Fibroblast of lung (primary cell): ENCODE measurements at regions not wholly inside any gene's neighbourhood (a gene's known extent, or its start where the extent isn't known, plus 50 kb on each side); places are given as distances from the start of the nearest gene placed in this dataset.

Source experiments
- DNase-seq, 2 donors: peaks; one replicate each; pipeline versions ENCODE4 v3.0.0 to v3.0.0-alpha.2; 2010; ENCODE audit warnings: low read depth in 2 of 2
- H2AFZ ChIP-seq: 2 replicates; pipeline ENCODE4 v1.5.1; 2012; ENCODE audit warnings: low read length, control low read depth, inconsistent platforms
- H3K27ac ChIP-seq: 2 replicates; pipeline ENCODE4 v1.5.1; 2011; ENCODE audit warnings: low read length, control low read depth; ENCODE audit not compliant: insufficient read depth
- H3K27me3 ChIP-seq: 2 replicates; pipeline ENCODE4 v1.5.1; 2011; ENCODE audit warnings: mild to moderate bottlenecking, low read length; ENCODE audit not compliant: control insufficient read depth, insufficient read depth
- H3K36me3 ChIP-seq: 2 replicates; pipeline ENCODE4 v1.5.1; 2011; ENCODE audit warnings: low read length; ENCODE audit not compliant: control insufficient read depth, insufficient read depth
- H3K4me1 ChIP-seq: 2 replicates; pipeline ENCODE4 v1.5.1; 2011; ENCODE audit warnings: low read length; ENCODE audit not compliant: control insufficient read depth, insufficient read depth; ENCODE audit errors: extremely low read depth
- H3K4me2 ChIP-seq: 2 replicates; pipeline ENCODE4 v1.5.1; 2011; ENCODE audit warnings: low read length, control low read depth; ENCODE audit not compliant: insufficient read depth; ENCODE audit errors: extremely low read depth
- H3K4me3 ChIP-seq, 4 experiments: fragments of 200-600 bp in 1 of 4; sonication (generic) in 1 of 4; replicated peaks in 1 of 4; 2 replicates each; pipeline ENCODE4 v1.5.1; 2011 to 2016; ENCODE audit warnings: low read length in 4 of 4, low read depth in 3 of 4, mild to moderate bottlenecking in 3 of 4, control low read depth in 2 of 4, inconsistent platforms in 1 of 4, mixed read lengths in 1 of 4; ENCODE audit not compliant: insufficient read depth in 1 of 4; ENCODE audit errors: control extremely low read depth in 1 of 4
- H3K79me2 ChIP-seq: 2 replicates; pipeline ENCODE4 v1.5.1; 2012; ENCODE audit warnings: mild to moderate bottlenecking, low read length, inconsistent platforms; ENCODE audit not compliant: control insufficient read depth, insufficient read depth
- H3K9ac ChIP-seq: 2 replicates; pipeline ENCODE4 v1.5.1; 2011; ENCODE audit warnings: mild to moderate bottlenecking, low read length, control low read depth; ENCODE audit not compliant: insufficient read depth
- H3K9me3 ChIP-seq: 2 replicates; pipeline ENCODE4 v1.5.1; 2012; ENCODE audit warnings: low read depth, low read length; ENCODE audit not compliant: control insufficient read depth, insufficient read depth
- H4K20me1 ChIP-seq: 2 replicates; pipeline ENCODE4 v1.5.1; 2011; ENCODE audit warnings: low read length; ENCODE audit not compliant: control insufficient read depth, insufficient read depth; ENCODE audit errors: extremely low read depth
- EZH2 ChIP-seq: IDR thresholded peaks from 2 replicates; pipeline ENCODE4 v1.5.1; 2012; ENCODE audit warnings: low read length, control low read depth, mild to moderate bottlenecking; ENCODE audit errors: missing control alignments
- TF ChIP-seq, protein P1 (sequence below), 2 donors: IDR thresholded peaks in 1 of 2; conservative IDR thresholded peaks in 1 of 2; 1 replicate in 1 of 2; 2 replicates in 1 of 2; pipeline ENCODE4 v1.5.1; 2011 to 2012; ENCODE audit warnings: low read length in 2 of 2, control low read depth in 1 of 2, inconsistent platforms in 1 of 2, low read depth in 1 of 2, mild to moderate bottlenecking in 1 of 2

DNA sequence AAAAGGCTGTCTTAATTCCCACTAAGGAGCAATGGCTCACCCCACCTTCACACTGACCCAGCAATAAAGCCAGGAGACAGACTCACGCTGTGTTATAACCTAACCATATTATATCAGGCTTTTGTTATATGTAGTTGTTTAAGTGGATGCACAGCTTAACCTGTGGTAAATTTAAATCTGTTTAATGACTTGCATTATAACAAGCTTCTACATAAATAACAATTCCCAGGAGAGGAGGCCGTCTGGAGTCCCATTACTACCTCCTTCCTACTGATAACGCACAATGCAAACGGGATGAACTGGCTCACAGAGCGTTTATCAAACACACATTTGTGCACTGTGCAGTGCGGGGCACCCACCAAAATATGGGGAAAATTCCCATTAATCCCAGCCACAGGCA, 102.1 kb upstream of the MGMT start:
- no peaks in the 10 kb centered on the region for H3K4me1 ChIP-seq
- no peaks in the 10 kb centered on the region for H4K20me1 ChIP-seq
- H3K9ac ChIP-seq, result no peak overlapping the region
- H3K27ac ChIP-seq, result no peak overlapping the region
- H3K4me3 ChIP-seq, result no peak overlapping the region
- no peaks in the 10 kb centered on the region for H3K27me3 ChIP-seq
- no peak overlapping the region for H2AFZ ChIP-seq
- H3K9me3 ChIP-seq, result no peaks in the 10 kb centered on the region
- TF ChIP-seq, protein P1, sequence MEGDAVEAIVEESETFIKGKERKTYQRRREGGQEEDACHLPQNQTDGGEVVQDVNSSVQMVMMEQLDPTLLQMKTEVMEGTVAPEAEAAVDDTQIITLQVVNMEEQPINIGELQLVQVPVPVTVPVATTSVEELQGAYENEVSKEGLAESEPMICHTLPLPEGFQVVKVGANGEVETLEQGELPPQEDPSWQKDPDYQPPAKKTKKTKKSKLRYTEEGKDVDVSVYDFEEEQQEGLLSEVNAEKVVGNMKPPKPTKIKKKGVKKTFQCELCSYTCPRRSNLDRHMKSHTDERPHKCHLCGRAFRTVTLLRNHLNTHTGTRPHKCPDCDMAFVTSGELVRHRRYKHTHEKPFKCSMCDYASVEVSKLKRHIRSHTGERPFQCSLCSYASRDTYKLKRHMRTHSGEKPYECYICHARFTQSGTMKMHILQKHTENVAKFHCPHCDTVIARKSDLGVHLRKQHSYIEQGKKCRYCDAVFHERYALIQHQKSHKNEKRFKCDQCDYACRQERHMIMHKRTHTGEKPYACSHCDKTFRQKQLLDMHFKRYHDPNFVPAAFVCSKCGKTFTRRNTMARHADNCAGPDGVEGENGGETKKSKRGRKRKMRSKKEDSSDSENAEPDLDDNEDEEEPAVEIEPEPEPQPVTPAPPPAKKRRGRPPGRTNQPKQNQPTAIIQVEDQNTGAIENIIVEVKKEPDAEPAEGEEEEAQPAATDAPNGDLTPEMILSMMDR (conservative IDR thresholded peaks at IDR 0.05 in 1 of 2, IDR thresholded peaks at IDR 0.05 in 1 of 2; ENCODE audit: low read depth in 1 of 2, low read length in 2 of 2), result no peak
- no peak for TF ChIP-seq EZH2
- H3K36me3 ChIP-seq, result no peaks in the 10 kb centered on the region
- H3K4me2 ChIP-seq, result no peak overlapping the region
- DNase-seq, result no peak
- H3K79me2 ChIP-seq, result no peaks in the 10 kb centered on the region

DNA sequence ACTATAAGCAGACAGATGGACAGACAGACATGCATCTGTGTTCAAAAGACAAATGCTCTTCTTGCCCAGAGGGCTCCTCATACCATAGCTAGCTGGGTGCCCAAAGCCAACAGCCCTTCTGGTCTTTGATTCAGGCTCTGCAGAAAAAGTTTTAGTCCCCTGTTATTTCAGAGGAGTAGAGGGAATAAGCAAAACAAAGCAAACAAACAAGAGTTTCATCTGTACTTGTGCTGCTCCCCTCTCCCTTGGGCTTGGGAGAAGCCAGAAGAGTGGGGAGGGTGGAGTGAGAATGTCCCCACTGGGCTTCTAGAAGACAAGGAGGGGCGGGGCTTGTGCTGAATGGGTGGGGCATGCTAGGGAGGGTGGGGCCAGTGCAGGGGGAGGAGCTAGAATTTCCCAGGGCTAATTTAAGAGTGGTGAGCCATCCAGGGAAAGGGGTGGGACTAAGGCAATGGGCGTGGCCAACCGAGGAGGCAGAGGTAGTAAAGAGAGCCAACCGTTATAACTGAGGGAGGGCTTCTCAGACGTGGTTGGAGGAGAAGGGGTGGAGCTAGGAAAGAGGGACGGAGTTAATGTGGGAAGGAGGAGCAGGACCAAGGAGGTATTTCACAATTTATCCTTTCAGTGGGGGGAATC, 101.2 kb upstream of the MGMT start:
- Histone ChIP-seq H3K9me3 (no peaks in the 10 kb centered on the region), H3K4me2 (no peak overlapping the region), H3K27ac (no peak overlapping the region), H4K20me1 (no peaks in the 10 kb centered on the region), H3K9ac (no peak overlapping the region), H2AFZ (no peak overlapping the region), H3K79me2 (no peaks in the 10 kb centered on the region), H3K27me3 (no peaks in the 10 kb centered on the region), H3K4me3 (no peak overlapping the region), H3K36me3 (no peaks in the 10 kb centered on the region), H3K4me1 (no peaks in the 10 kb centered on the region)
- TF ChIP-seq, protein P1 (conservative IDR thresholded peaks at IDR 0.05 in 1 of 2, IDR thresholded peaks at IDR 0.05 in 1 of 2; ENCODE audit: low read depth in 1 of 2, low read length in 2 of 2), result no peak
- no peak for TF ChIP-seq EZH2
- no peak for DNase-seq

DNA sequence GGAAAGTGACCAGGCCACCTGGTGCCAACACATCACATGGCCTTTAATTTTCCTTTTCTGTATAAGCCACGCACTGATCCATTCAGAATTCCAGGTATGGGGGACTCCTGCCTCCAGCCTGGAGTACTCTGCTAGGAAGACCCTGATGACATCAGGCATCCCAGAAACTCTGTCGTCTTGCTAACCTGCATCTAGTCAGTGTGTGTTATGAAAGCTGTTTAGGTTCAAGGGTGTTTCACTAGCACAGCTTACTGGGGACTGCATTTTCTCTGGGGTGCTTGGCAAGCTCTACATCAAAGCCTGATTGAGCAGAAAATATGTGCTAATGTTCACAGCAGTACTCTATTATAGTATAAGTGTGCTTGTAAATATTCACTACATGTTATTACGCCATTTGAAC, 100.6 kb upstream of the MGMT start:
- Histone ChIP-seq H3K9me3 (no peaks in the 10 kb centered on the region), H3K36me3 (no peaks in the 10 kb centered on the region), H4K20me1 (no peaks in the 10 kb centered on the region), H3K4me2 (no peak overlapping the region), H3K4me1 (no peaks in the 10 kb centered on the region), H3K4me3 (no peak overlapping the region), H3K27ac (no peak overlapping the region), H3K79me2 (no peaks in the 10 kb centered on the region), H2AFZ (no peak overlapping the region), H3K9ac (no peak overlapping the region), H3K27me3 (no peaks in the 10 kb centered on the region)
- DNase-seq, result no peak
- no peak for TF ChIP-seq EZH2
- TF ChIP-seq, protein P1 (conservative IDR thresholded peaks at IDR 0.05 in 1 of 2, IDR thresholded peaks at IDR 0.05 in 1 of 2; ENCODE audit: low read depth in 1 of 2, low read length in 2 of 2), result no peak
